NCI-H2081 treated with DMSO at 0.1 percent for 48 hours (cell line): ENCODE measurements at regions not wholly inside any gene's neighbourhood (a gene's known extent, or its start where the extent isn't known, plus 50 kb on each side); places are given as distances from the start of the nearest gene placed in this dataset.

ENCODE experiments used
- DNase-seq: peaks from one replicate; lab custom pipeline; 2025; lab: John Stamatoyannopoulos, UW

- DNase-seq: peak; percentile 18
Observed at GRCh38 chr14:26204366-26204727, 393.5 kb downstream of the NOVA1 start.

DNA sequence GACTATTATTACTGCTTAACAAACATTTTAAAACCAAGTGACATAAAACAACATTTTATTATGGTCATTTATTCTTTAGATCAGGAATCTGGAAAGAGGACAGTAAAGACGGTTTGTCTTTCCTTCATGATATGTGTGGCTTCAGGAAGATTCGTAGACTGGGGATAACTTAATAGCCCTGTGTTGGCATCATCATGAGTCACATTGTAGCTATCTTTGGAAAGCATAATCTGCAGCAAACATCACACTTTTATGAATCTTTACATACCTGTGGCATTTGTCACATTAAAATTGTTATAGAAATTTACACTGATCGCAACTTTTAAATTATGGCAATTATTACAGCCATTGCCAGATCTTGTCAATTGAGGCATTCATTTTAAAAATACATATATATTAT, 397.1 kb downstream of the NOVA1 start:
- no peak for DNase-seq

- no peak for DNase-seq
Observed at GRCh38 chr14:26199590-26200370, 398.1 kb downstream of the NOVA1 start.

DNA sequence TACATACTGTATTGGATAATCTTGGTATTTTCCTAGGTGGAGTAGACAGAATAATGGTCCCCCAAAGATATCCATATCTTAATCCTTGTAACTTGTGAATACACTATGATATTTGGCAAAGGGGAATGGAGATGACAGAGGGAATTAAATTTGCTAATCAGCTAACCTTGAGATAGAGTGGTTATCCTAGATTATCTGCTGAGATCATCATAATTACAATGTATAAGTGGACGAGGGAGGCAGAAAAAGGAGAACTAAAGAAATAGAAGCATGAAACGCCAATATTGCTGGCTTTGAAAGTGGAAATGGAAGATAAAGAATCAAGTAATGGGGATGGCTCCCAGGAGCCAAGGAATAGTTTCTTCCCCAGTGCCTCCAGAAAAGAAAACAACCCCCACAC, 398.7 kb downstream of the NOVA1 start:
- DNase-seq: no peak

DNA sequence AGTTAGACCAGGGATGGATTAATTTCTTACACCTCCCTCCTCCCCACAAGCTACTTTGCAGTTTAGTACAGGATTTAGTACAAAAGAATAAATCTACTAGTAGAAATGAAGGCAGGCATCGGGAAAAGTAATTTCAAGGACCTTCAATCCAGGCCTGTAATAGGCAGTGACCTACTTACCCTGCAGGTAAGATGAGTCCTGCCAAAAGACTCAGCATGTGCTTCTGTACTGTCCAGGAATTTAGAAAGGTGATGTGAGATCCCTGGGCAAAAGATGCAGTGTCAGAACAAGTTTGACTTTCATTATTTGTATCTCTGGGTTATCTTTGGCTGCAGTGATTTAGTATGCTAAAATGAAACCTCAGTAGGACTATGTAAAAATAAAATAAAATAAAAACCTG, 403.0 kb downstream of the NOVA1 start:
- DNase-seq: no peak

- no peak for DNase-seq
Observed at GRCh38 chr14:26191671-26192070, 406.2 kb downstream of the NOVA1 start.

GRCh38 chr14:26191123-26191522, 406.7 kb downstream of the NOVA1 start:
- no peak for DNase-seq

- no peak for DNase-seq
Observed at GRCh38 chr14:26190646-26191045, 407.2 kb downstream of the NOVA1 start.

GRCh38 chr14:26187996-26188620, 409.7 kb downstream of the NOVA1 start:
- DNase-seq: no peak

DNA sequence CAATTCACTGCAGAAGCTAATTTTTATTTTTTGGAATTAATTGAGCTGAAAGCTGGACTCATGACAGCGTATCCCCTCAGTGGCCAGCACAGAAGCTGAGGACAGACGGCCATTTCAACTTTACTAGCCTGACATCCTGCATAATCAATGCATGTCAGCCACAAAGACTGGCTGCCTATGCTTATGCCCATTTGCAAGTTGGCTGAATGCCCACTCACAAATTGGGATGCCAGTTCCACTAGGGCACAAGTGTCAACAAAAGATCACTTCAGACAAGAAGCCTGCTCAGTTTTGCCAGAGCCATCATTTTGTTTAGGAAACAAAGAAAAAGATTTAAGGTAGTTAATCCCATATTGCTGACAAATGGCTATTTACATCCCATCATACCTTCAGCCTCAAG, 417.6 kb downstream of the NOVA1 start:
- DNase-seq: no peak

- no peak for DNase-seq
Observed at GRCh38 chr14:26175658-26176057, 422.2 kb downstream of the NOVA1 start.

DNA sequence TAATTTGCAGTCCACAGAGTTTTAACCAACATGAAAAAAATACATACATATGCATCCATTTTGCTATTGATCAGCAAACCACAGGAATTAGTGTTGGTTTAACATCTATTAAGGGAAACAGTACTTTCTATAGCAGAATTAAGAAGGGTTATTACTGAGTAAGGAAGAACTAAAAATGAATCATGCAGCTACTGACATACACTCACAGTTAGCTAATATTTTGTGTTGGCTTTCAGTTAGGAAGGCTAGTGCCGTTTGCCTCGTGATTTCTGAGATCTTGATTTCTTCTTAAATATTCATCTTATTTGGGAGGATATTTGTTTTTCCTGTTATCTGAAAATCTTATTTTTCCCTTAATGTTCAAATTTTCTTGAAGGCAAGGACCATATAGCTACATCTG, 423.4 kb downstream of the NOVA1 start:
- no peak for DNase-seq

GRCh38 chr14:26173581-26174110, 424.2 kb downstream of the NOVA1 start:
- DNase-seq: no peak

GRCh38 chr14:26172396-26172795, 425.4 kb downstream of the NOVA1 start:
- no peak for DNase-seq

- DNase-seq: no peak
Observed at GRCh38 chr14:26170885-26171284, 426.9 kb downstream of the NOVA1 start.

- DNase-seq: peak; percentile 60
Observed at GRCh38 chr14:26163761-26164160, 434.1 kb downstream of the NOVA1 start.

DNA sequence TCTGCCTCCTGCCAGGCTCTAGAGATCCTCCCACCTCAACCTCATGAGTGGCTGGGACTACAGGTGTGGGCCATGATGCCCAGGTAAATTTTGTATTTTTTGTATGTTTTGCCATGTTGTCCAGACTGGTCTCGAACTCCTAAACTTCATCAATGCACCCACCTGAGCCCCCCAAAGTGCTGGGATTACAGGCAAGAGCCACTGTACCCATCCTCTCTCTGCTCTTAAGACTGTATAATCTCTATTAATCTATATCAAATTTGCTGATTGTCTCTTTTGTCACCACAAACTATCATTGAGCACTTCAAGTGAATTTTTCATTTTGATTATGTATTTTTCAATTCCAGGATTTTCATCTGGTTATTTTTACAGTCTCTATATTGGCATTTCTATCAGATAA, 440.3 kb downstream of the NOVA1 start:
- DNase-seq: no peak

GRCh38 chr14:26143057-26143456, 454.8 kb downstream of the NOVA1 start:
- DNase-seq: no peak

- no peak for DNase-seq
Observed at GRCh38 chr14:26138764-26139445, 458.9 kb downstream of the NOVA1 start.

DNA sequence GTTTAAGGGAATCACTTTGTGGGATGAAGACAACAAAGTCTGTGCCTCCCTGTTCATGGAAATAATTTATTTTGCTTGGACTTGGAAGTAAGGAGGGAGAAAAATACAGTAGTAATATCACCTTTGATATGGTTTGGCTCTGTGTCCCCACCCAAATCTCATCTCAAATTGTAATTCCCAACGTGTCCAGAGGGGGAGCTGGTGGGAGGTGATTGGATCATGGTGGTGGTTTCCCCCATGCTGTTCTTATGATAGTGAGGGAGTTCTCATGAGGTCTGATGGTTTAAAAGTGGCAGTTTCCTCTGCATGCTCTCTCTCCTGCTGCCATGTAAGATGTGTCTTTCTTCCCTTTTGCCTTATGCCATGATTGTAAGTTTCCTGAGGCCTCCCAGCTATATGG, 460.7 kb downstream of the NOVA1 start:
- DNase-seq: no peak

DNA sequence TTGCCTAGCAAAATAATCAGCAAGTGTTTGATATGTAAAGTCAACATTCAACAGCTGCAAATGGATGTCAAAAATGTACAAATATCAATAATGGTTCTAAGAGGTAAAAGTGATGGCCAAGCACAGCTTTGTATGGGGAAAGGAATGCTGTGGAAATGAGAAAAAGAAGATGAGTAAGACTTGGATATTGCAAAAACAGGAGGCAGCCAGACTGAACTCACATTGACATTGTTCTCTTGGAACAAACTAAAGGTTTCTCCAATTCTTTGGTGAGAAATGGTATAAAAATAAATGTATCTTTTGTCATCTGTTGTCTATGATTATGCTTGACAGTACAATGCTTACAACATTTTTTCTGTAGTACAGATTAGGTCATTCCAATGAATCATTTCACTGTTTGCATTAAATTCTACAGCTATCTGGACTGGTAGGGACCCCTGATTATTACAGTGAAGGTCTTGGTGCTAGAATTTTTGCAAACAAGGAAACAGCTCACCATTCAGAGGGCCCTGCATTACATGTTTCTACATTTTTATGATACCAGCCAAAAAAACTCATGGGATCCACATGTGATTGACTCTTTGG, 465.7 kb downstream of the NOVA1 start:
- DNase-seq: no peak

DNA sequence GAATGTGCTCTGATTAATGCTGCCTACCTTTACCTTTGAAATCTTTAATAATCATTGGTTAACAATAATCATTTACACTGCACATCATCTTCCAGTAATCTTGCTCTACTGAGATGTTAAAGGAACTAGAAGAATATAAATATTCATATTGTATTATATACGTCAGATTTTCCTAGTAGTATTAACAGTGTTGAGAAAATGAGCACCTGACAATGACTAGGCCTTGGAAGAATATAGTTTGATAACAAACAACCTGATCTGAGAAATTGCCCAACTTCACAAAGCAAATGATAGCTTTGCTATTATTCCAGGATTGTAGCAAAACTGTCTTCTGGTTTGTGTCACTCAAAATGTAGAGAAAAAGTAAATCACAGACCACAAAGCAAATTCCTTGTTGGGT, 467.1 kb downstream of the NOVA1 start:
- no peak for DNase-seq
